ENCODE measurements at regions not wholly inside any gene's neighbourhood (a gene's known extent, or its start where the extent isn't known, plus 50 kb on each side); places are given as distances from the start of the nearest gene placed in this dataset.

GRCh38 chr4:187183826-187184225 is 460.2 kb upstream of the FAT1 start:
- CTCF ChIA-PET (ENCODE audit: low intra/inter-chr PET ratio, low total read pairs): no interaction called here
- intact Hi-C loops (cut with micrococcal nuclease; ENCODE audit: unreplicated experiment): loop anchor here (10.0 kb wide), 1 partner anchor 171 kb away; no protein-coding TSS in a partner anchor
- no peaks in the 10 kb centered on the region for H3K36me3 ChIP-seq (replicated peaks in 1 of 2; ENCODE audit: control insufficient read depth in 1 of 2, insufficient read depth in 2 of 2, low read length in 2 of 2)

More at GRCh38 chr4:187183826-187184225, 460.2 kb upstream of the FAT1 start:
- BruUV-seq (replicated peaks): no TSS peak
- Histone ChIP-seq H4K20me1 (ENCODE audit: insufficient read depth, low read length) (no peaks in the 10 kb centered on the region), H3K9ac (ENCODE audit: insufficient read depth, low read depth, low read length) (no peak overlapping the region), H2AFZ (ENCODE audit: low read length) (no peak overlapping the region), H3K4me2 (ENCODE audit: low read depth, low read length) (no peak overlapping the region), H3K27me3 (ENCODE audit: control insufficient read depth in 1 of 2, insufficient read depth in 2 of 2, low read length in 2 of 2) (peaks cover 0 to 6% of the 10 kb centered on the region in 2 experiments; a peak in 1 of 5 replicates), H3K9me3 (ENCODE audit: low read length) (no peaks in the 10 kb centered on the region), H3K4me3 (replicated peaks in 1 of 3; ENCODE audit: insufficient read depth in 1 of 3, low read depth in 2 of 3, low read length in 3 of 3) (no peak overlapping the region), H3K79me2 (ENCODE audit: insufficient read depth, low read length) (no peaks in the 10 kb centered on the region), H3K27ac (ENCODE audit: extremely low read length, insufficient read depth, low read length) (no peak overlapping the region), H3K4me1 (ENCODE audit: insufficient read depth, low read length) (peaks cover 10% of the 10 kb centered on the region)
- ATAC-seq: no peak
- DNase-seq (ENCODE audit: low spot score): no peak
- FAIRE-seq: no peak
- WGBS (ENCODE audit: low lambda C conversion rate): 5% methylated on average over 2 of the region's 2 CpGs
- POLR2A ChIA-PET: no interaction called here
- in situ Hi-C loops (cut with HindIII; ENCODE audit: extremely low pct_ligation_motif_present, low pct_unique_long_range_greater_than_20kb): no loop called here
- TF ChIP-seq ZBTB21 (CRISPR knock-in tag; IDR thresholded peaks at IDR 0.05): no peak
- no peak for TF ChIP-seq ZBTB46 (CRISPR knock-in tag; IDR thresholded peaks at IDR 0.05; ENCODE audit: borderline replicate concordance)
- no peak for TF ChIP-seq RCOR2 (CRISPR knock-in tag; IDR thresholded peaks at IDR 0.05)
- TF ChIP-seq ZNF335 (CRISPR knock-in tag; IDR thresholded peaks at IDR 0.05): no peak
- TF ChIP-seq ZNF274 (CRISPR knock-in tag; IDR thresholded peaks at IDR 0.05): no peak
- TF ChIP-seq MEF2D (CRISPR knock-in tag; IDR thresholded peaks at IDR 0.05): no peak
- no peak for TF ChIP-seq ZNF329 (CRISPR knock-in tag; IDR thresholded peaks at IDR 0.05; ENCODE audit: low read depth)
- TF ChIP-seq TRIM22 (IDR thresholded peaks at IDR 0.05): no peak
- TF ChIP-seq ZFY (CRISPR knock-in tag; IDR thresholded peaks at IDR 0.05): no peak
